Neural progenitor cell (in vitro differentiated cells): ENCODE measurements at regions not wholly inside any gene's neighbourhood (a gene's known extent, or its start where the extent isn't known, plus 50 kb on each side); places are given as distances from the start of the nearest gene placed in this dataset.
"Not testable (repeated sequence)": the region's sequence is repeated elsewhere in the genome, so short reads cannot be mapped to it uniquely, and the experiment has no call there.

ENCODE experiments used
- DNase-seq: peaks from one replicate; pipeline ENCODE4 v3.0.0-alpha.2; 2016; ENCODE audit warnings: low spot score
- H2AFZ ChIP-seq: fragments of 200-600 bp; sonication (generic); replicated peaks from 2 replicates; pipeline ENCODE4 v1.6.1; 2016; ENCODE audit warnings: antibody characterized with exemption
- H3F3A ChIP-seq: fragments of 200-600 bp; sonication (generic); 2 replicates; pipeline ENCODE4 v1.6.1; 2016; ENCODE audit warnings: antibody characterized with exemption, low read depth
- H3K27ac ChIP-seq: fragments of 200-600 bp; sonication (generic); 2 replicates; pipeline ENCODE4 v1.5.1; 2016; ENCODE audit warnings: mild to moderate bottlenecking
- H3K27me3 ChIP-seq: fragments of 200-600 bp; sonication (generic); 2 replicates; pipeline ENCODE4 v1.6.1; 2016; ENCODE audit warnings: mild to moderate bottlenecking, moderate library complexity
- H3K36me3 ChIP-seq: fragments of 200-600 bp; sonication (generic); 2 replicates; pipeline ENCODE4 v1.5.1; 2016
- H3K4me1 ChIP-seq: fragments of 200-600 bp; sonication (generic); 2 replicates; pipeline ENCODE4 v1.6.1; 2016; ENCODE audit warnings: mixed run types
- H3K4me2 ChIP-seq: fragments of 200-600 bp; sonication (generic); 2 replicates; pipeline ENCODE4 v1.6.1; 2016
- H3K4me3 ChIP-seq: fragments of 200-600 bp; sonication (generic); 2 replicates; pipeline ENCODE4 v1.5.1; 2016
- H3K79me2 ChIP-seq: fragments of 200-600 bp; sonication (generic); 2 replicates; pipeline ENCODE4 v1.6.1; 2016; ENCODE audit warnings: low read depth
- H3K9ac ChIP-seq: fragments of 200-600 bp; sonication (generic); 2 replicates; pipeline ENCODE4 v1.6.1; 2016
- H3K9me3 ChIP-seq: fragments of 200-600 bp; sonication (generic); 2 replicates; pipeline ENCODE4 v1.5.1; 2016; ENCODE audit warnings: low read depth
- H4K20me1 ChIP-seq: fragments of 200-600 bp; sonication (generic); 2 replicates; pipeline ENCODE4 v1.6.1; 2016; ENCODE audit warnings: low read depth
- H3K27ac Mint-ChIP-seq: 3 replicates; pipeline ENCODE4 v1.8.0; 2021; ENCODE audit warnings: mixed read lengths
- H3K27me3 Mint-ChIP-seq: 2 replicates; pipeline ENCODE4 v1.8.0; 2022; ENCODE audit warnings: low read depth, mild to moderate bottlenecking, inconsistent platforms, moderate library complexity, mixed read lengths; ENCODE audit not compliant: insufficient read depth
- H3K36me3 Mint-ChIP-seq: 3 replicates; pipeline ENCODE4 v1.8.0; 2021; ENCODE audit warnings: mixed read lengths
- H3K4me1 Mint-ChIP-seq: 3 replicates; pipeline ENCODE4 v1.8.0; 2021; ENCODE audit warnings: mixed read lengths
- H3K4me3 Mint-ChIP-seq: 3 replicates; pipeline ENCODE4 v1.8.0; 2021; ENCODE audit warnings: mild to moderate bottlenecking, moderate library complexity, mixed read lengths
- H3K9me3 Mint-ChIP-seq: 3 replicates; pipeline ENCODE4 v1.8.0; 2020; ENCODE audit warnings: mixed read lengths
- TF ChIP-seq, protein P1 (sequence below): fragments of 200-600 bp; sonication (generic); IDR thresholded peaks from 2 replicates; pipeline ENCODE4 v1.5.1; 2017; ENCODE audit warnings: antibody characterized with exemption, mild to moderate bottlenecking

DNA sequence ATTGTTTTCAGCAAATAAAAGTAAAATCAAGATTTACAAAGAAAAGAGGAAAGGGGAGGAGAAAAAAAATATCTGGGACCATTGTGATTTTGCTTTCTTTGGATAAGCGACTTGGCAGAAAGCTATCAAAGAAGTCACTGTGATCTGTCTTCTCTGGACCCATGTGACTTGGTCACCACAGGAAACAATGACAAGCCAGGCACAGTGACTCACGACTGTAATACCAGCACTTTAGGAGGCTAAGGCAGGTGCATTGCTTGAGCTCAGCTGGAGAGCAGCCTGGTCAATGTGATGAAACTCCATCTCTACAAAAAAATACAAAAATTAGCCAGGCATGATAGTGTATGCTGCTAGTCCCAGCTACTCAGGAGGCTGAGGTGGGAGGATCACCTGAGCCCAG, 255.4 kb upstream of the NOTCH2NLA start:
- H3K27ac Mint-ChIP-seq, H3K79me2 ChIP-seq, H3K4me3 ChIP-seq, H4K20me1 ChIP-seq, H3K27me3 Mint-ChIP-seq, H3K9me3 ChIP-seq, H3K4me3 Mint-ChIP-seq, H3K9me3 Mint-ChIP-seq, H3K27ac ChIP-seq, DNase-seq, H3F3A ChIP-seq, H3K4me1 ChIP-seq, H3K4me2 ChIP-seq, H3K9ac ChIP-seq, H3K36me3 Mint-ChIP-seq, H3K4me1 Mint-ChIP-seq, H3K27me3 ChIP-seq, H3K36me3 ChIP-seq, H2AFZ ChIP-seq: not testable (repeated sequence)

DNA sequence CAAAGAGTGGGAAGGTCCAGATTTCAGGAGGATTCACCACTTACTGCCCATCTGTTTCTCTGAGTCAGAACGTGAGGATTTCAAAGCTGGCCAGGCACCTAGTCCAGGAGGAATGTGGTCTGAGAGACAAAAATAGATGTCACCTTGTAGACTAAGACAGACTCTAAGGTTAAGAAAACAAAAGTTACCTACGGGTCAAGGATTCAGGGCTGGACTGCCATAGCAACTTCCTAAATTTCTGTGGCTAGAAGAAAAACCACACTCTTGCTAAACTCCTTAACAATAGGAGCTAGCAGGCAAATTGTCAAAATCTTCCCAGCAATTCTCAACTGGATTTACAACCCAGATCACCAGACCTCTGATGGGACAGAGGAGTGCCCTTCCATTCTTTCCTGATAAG, 250.4 kb upstream of the NOTCH2NLA start:
- H3K36me3 ChIP-seq, H3K9me3 Mint-ChIP-seq, H3K27ac Mint-ChIP-seq, H3K27me3 ChIP-seq, H3F3A ChIP-seq, H3K4me3 ChIP-seq, H3K9me3 ChIP-seq, H3K27ac ChIP-seq, H3K4me2 ChIP-seq, H3K79me2 ChIP-seq, H3K36me3 Mint-ChIP-seq, H3K4me3 Mint-ChIP-seq, H3K4me1 Mint-ChIP-seq, H2AFZ ChIP-seq, H4K20me1 ChIP-seq, H3K27me3 Mint-ChIP-seq, DNase-seq, H3K4me1 ChIP-seq, H3K9ac ChIP-seq: not testable (repeated sequence)

DNA sequence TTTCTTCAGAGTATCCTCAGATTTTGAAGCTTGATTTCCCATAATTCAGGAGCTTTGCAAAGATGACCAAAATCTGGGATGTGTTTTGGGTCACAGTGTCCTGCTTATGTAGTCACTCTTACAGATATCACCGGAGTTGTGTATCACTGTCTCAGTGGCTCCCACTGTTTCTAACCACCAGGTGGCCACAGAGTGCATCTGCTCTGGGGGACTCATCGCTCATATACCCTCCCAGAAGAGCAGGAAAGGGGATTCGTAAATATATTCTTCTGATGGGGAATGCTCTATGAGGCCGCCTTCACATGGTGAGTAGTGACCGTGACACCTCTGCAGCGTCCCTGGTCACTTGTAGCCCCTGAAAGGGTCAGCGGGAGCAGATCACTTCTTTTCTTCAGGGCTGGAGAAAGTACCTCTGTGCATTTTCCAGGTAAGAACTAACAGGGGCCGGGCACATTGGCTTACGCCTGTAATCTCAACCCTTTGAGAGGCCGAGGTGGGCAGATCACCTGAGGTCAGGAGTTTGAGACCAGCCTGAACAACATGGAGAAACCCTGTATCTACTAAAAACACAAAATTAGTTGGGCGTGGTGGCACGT, 249.4 kb upstream of the NOTCH2NLA start:
- H3K9me3 Mint-ChIP-seq, H4K20me1 ChIP-seq, H3K27me3 Mint-ChIP-seq, H3K27ac ChIP-seq, H3K36me3 Mint-ChIP-seq, H3K79me2 ChIP-seq, H3K4me3 ChIP-seq, H3K9ac ChIP-seq, H3K27ac Mint-ChIP-seq, H3K4me1 Mint-ChIP-seq, H3K27me3 ChIP-seq, H3F3A ChIP-seq, H3K4me1 ChIP-seq, H3K4me2 ChIP-seq, H3K4me3 Mint-ChIP-seq, H3K36me3 ChIP-seq, H3K9me3 ChIP-seq: not testable (repeated sequence)
- TF ChIP-seq, protein P1, sequence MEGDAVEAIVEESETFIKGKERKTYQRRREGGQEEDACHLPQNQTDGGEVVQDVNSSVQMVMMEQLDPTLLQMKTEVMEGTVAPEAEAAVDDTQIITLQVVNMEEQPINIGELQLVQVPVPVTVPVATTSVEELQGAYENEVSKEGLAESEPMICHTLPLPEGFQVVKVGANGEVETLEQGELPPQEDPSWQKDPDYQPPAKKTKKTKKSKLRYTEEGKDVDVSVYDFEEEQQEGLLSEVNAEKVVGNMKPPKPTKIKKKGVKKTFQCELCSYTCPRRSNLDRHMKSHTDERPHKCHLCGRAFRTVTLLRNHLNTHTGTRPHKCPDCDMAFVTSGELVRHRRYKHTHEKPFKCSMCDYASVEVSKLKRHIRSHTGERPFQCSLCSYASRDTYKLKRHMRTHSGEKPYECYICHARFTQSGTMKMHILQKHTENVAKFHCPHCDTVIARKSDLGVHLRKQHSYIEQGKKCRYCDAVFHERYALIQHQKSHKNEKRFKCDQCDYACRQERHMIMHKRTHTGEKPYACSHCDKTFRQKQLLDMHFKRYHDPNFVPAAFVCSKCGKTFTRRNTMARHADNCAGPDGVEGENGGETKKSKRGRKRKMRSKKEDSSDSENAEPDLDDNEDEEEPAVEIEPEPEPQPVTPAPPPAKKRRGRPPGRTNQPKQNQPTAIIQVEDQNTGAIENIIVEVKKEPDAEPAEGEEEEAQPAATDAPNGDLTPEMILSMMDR = peak; percentile 78
- DNase-seq = peak; percentile 36
- peak overlapping the region; percentile 57 for H2AFZ ChIP-seq

DNA sequence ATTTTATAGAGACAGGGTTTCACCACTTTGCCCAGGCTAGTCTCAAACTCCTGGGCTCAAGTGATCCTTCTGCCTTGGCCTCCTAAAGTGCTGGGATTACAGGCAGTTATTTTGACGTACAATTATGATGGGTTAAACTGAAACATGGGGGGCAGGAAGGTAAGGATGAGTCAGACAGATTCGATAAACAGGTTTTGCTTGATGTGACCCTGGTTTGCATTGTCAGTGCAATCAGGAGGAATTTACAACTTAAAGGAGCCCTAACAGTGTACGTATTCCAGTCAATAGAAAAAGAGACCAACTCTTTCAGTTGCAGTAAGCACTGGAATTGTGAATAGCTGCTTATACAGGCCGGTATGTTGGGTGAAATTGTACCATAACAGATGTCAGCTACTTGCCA, 246.3 kb upstream of the NOTCH2NLA start:
- not testable (repeated sequence) for H3K9ac ChIP-seq

DNA sequence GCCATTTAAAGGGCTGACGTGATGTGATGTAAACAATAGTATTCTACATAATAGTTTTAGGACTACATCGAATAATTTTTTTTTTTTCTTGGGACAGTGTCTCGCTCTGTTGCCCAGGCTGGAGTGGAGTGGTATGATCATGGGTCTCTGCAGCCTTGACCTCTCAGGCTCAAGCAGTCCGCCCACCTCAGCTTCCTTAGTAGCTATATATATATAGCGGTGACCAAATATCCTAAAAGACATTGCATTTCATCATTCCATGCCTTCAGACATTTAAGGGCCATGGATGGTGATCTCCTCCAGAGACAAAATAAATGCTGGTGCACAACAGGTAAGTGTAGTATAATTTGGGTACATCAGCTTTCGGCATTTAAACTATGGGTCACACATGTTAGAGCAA, 245.4 kb upstream of the NOTCH2NLA start:
- not testable (repeated sequence) for H3K4me1 ChIP-seq, H3K27ac ChIP-seq, H2AFZ ChIP-seq, H3K4me2 ChIP-seq, H3K27me3 ChIP-seq, H3K36me3 ChIP-seq, H3K9ac ChIP-seq, H4K20me1 ChIP-seq, H3K9me3 ChIP-seq, H3K9me3 Mint-ChIP-seq, H3K27me3 Mint-ChIP-seq, H3K27ac Mint-ChIP-seq, H3K79me2 ChIP-seq, H3K4me3 Mint-ChIP-seq, DNase-seq, H3F3A ChIP-seq, H3K4me1 Mint-ChIP-seq, H3K36me3 Mint-ChIP-seq, H3K4me3 ChIP-seq

More for the DNA sequence above, 246.3 kb upstream of the NOTCH2NLA start:
- H3K27ac Mint-ChIP-seq, DNase-seq, H3K27ac ChIP-seq, H3K36me3 ChIP-seq, H3K9me3 Mint-ChIP-seq, H3F3A ChIP-seq, H3K27me3 Mint-ChIP-seq, H3K4me2 ChIP-seq, H3K4me1 ChIP-seq, H4K20me1 ChIP-seq, H3K4me3 ChIP-seq, H3K4me1 Mint-ChIP-seq, H3K9me3 ChIP-seq, H3K79me2 ChIP-seq, H3K4me3 Mint-ChIP-seq, H3K27me3 ChIP-seq, H2AFZ ChIP-seq, H3K36me3 Mint-ChIP-seq: not testable (repeated sequence)

DNA sequence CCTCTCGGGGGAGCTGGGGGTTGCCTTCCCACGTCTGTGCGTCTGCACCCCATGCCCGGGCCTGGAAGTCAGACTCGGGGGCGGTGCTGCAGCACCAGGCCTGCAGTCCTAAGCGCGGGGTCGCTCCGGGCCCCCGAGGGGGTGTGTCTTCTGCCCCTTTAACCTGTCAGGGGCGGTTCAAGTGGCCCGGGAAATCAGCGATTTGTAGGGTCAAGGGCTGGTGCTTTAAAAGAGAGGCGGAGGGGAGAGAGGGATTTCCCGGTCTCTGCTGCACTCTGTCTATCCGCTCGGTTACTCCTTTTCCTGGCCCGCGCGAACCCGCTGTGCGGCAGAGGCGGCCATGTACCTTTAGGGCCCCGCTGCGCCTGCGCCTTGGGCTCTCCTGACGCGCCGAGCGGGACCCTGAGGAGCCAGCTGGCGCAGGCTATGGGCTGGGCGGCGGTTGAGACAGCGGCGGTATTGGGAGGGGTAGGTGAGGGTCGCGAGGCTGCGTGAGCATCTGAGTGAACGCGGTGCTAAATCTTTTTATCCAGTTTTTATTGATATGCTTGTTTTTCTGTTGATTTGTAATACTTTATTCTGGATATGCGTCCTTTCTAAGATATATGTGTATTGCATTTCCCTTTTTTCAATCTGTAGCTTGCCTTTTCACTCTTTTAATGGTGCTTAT, 243.5 kb upstream of the NOTCH2NLA start:
- H3K9me3 ChIP-seq, H3K79me2 ChIP-seq, H3K9ac ChIP-seq, H4K20me1 ChIP-seq, H3K4me1 Mint-ChIP-seq, H3K27me3 Mint-ChIP-seq, H3K27ac ChIP-seq, H3K27me3 ChIP-seq, H3F3A ChIP-seq, H3K36me3 Mint-ChIP-seq, H3K4me1 ChIP-seq, H3K9me3 Mint-ChIP-seq, H3K36me3 ChIP-seq: not testable (repeated sequence)
- H3K27ac Mint-ChIP-seq = peak overlapping the region; percentile 46
- H2AFZ ChIP-seq = peak overlapping the region; percentile 1
- H3K4me3 Mint-ChIP-seq = peak overlapping the region; percentile 86
- DNase-seq = peak; percentile 87
- H3K4me2 ChIP-seq = peak overlapping the region; percentile 61
- peak overlapping the region; percentile 49 for H3K4me3 ChIP-seq

DNA sequence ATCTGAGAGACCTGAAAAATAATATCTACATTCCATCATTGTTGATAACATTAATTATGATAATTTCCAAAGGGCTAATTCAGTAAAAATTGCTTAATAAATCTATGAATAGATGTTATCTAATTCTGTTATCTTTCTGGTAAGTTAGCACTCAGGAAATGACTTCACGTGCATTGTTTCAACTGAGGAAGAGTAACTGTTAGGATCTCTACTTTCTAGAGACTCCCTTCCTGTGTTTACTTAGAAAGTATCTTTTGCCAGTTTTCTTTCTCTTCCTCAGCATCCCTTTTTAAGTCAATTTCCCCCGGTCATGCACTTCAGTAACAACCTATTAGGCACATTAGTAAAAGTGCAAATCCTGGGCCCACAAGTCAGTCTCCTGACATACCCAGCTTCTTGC, 231.1 kb upstream of the NOTCH2NLA start:
- not testable (repeated sequence) for H3K27ac Mint-ChIP-seq, H3K4me3 Mint-ChIP-seq, H3K9ac ChIP-seq, H3K4me2 ChIP-seq, H3K4me1 ChIP-seq, H3K4me1 Mint-ChIP-seq, H3K27me3 ChIP-seq, H3K36me3 Mint-ChIP-seq, H3K79me2 ChIP-seq, H3K9me3 ChIP-seq, H3K27ac ChIP-seq, H3K36me3 ChIP-seq, H3K9me3 Mint-ChIP-seq, H2AFZ ChIP-seq, H3K27me3 Mint-ChIP-seq, H3K4me3 ChIP-seq, H3F3A ChIP-seq, DNase-seq, H4K20me1 ChIP-seq
